Tibial artery (tissue), 4 donors: ENCODE measurements at regions not wholly inside any gene's neighbourhood (a gene's known extent, or its start where the extent isn't known, plus 50 kb on each side); places are given as distances from the start of the nearest gene placed in this dataset.
A peak's percentile ranks its signal among the peaks of the same experiment; 100 is the strongest.

Source experiments
- DNase-seq, 2 donors: peaks; one replicate each; pipeline ENCODE4 v3.0.0-alpha.2; 2019
- H3K27ac ChIP-seq, 2 donors: fragments of 200-600 bp; sonication (generic) in 1 of 2; 1 replicate in 1 of 2; 2 replicates in 1 of 2; pipeline ENCODE4 v1.5.1; 2018 to 2019; ENCODE audit warnings: mild to moderate bottlenecking in 1 of 2
- H3K27me3 ChIP-seq, 2 donors: fragments of 200-600 bp; sonication (generic) in 1 of 2; one replicate each; pipeline versions ENCODE4 v1.5.1 to v1.6.0; 2016 to 2019
- H3K36me3 ChIP-seq, 3 donors: fragments of 200-600 bp; sonication (generic) in 2 of 3; one replicate each; pipeline ENCODE4 v1.5.1; 2016 to 2019; ENCODE audit warnings: mild to moderate bottlenecking in 2 of 3
- H3K4me1 ChIP-seq, 4 donors: fragments of 200-600 bp; sonication (generic) in 2 of 4; 1 replicate in 3 of 4; 2 replicates in 1 of 4; pipeline ENCODE4 v1.5.1; 2016 to 2019
- H3K4me3 ChIP-seq, 2 donors: fragments of 200-600 bp; sonication (generic) in 1 of 2; 1 replicate in 1 of 2; 2 replicates in 1 of 2; pipeline ENCODE4 v1.5.1; 2018 to 2019; ENCODE audit warnings: mild to moderate bottlenecking in 2 of 2
- H3K9me3 ChIP-seq, 3 donors: fragments of 200-600 bp; sonication (generic) in 1 of 3; one replicate each; pipeline ENCODE4 v1.5.1; 2016 to 2019
- CTCF ChIP-seq, 2 experiments: fragments of 200-600 bp in 1 of 2; fragments of 450-650 bp in 1 of 2; IDR thresholded peaks; one replicate each; pipeline ENCODE4 v1.5.1; 2017 to 2019; ENCODE audit warnings: antibody characterized with exemption in 2 of 2, mild to moderate bottlenecking in 1 of 2, moderate library complexity in 1 of 2
- intact Hi-C: fragments of 100-400 bp; cut with DNase I; formaldehyde crosslinking; loops from one replicate; pipeline ENCODE4 v1.15.0; 2023; ENCODE audit warnings: low total_unique reads

DNA sequence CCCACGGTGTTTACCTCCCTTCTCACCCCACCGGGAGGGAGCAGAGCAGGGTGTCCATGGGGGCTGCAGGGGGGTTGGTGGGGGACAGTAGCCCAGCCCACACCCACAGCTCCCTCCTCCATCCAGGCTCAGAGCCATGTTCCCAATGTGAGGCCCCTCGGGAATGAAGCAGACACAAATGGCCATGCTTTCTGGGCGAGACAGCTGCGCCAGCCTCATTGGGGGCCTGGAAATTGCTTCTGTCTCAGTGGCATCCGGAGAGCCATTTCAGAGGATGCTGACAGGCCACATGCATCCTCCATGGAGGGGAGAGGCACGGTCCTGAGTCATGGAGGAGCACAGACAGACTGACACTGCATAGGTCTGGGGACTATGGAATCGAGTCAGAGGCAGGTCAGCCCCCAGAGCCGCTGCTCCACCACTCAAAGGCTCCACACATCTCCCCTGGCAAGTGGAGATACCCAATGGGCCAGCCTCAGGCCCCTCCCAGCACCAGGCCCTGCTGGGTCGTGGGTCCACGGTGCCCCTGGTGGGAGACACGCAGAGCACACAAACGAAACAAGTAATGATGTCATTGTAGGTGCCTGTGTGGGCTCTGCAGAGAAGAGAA lies 59.6 kb upstream of the ENPP7 start:
- peaks cover 0 to 22% (median 15%) of the 10 kb centered on the region in 3 donors for H3K9me3 ChIP-seq
- peaks cover 0 to 91% of the 10 kb centered on the region in 2 donors for H3K27me3 ChIP-seq
- no peaks in the 10 kb centered on the region for H3K36me3 ChIP-seq
- H3K27ac ChIP-seq = no peak overlapping the region
- intact Hi-C loops = no loop called here
- no peak for TF ChIP-seq CTCF (IDR thresholded peaks at IDR 0.05)
- no peak for DNase-seq
- no peak overlapping the region for H3K4me3 ChIP-seq
- H3K4me1 ChIP-seq = no peaks in the 10 kb centered on the region

- no peaks in the 10 kb centered on the region for H3K36me3 ChIP-seq
- intact Hi-C loops = no loop called here
- H3K27ac ChIP-seq = no peak overlapping the region
- peaks cover 0 to 22% (median 15%) of the 10 kb centered on the region in 3 donors for H3K9me3 ChIP-seq
- peaks cover 0 to 5% (median 2%) of the 10 kb centered on the region in 4 donors for H3K4me1 ChIP-seq
- H3K27me3 ChIP-seq = peaks cover 0 to 91% of the 10 kb centered on the region in 2 donors
- H3K4me3 ChIP-seq = no peak overlapping the region
- DNase-seq = no peak
- no peak for TF ChIP-seq CTCF (IDR thresholded peaks at IDR 0.05)
Measured at GRCh38 chr17:79670537-79671084, 59.8 kb upstream of the RBFOX3 start.

DNA sequence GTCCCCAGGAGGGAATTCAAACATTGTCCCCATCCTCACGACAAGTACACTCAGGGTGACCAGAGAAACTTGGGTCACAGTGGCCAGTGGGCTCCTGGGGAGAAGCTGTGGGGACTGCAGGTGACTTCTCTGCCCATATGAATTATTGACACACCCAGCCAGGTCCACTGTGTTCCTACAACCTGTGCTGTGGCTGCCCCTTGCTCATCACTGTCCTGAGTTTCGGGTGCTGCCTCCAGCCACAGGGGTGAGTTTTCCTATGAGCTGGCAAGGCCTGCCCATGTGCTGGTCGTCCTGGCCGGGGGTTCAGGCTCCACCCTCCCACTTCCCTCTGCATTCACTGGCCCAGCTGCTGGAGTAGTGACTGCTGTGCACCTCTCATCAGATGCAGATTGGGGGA lies 59.0 kb upstream of the RBFOX3 start:
- no peak for DNase-seq
- Histone ChIP-seq H3K4me3 (no peak overlapping the region), H3K4me1 (peaks cover 0 to 11% (median 5%) of the 10 kb centered on the region in 4 donors), H3K27me3 (peaks cover 0 to 92% of the 10 kb centered on the region in 2 donors), H3K9me3 (peaks cover 0 to 18% (median 15%) of the 10 kb centered on the region in 3 donors), H3K36me3 (no peaks in the 10 kb centered on the region), H3K27ac (no peak overlapping the region)
- intact Hi-C loops = no loop called here
- TF ChIP-seq CTCF (IDR thresholded peaks at IDR 0.05) = no peak

- intact Hi-C loops = no loop called here
- DNase-seq = peak in 1 of 2 donors; percentile 31
- no peak for TF ChIP-seq CTCF (IDR thresholded peaks at IDR 0.05)
- Histone ChIP-seq H3K9me3 (peaks cover 0 to 7% (median 6%) of the 10 kb centered on the region in 3 donors), H3K4me1 (peaks cover 0 to 11% (median 5%) of the 10 kb centered on the region in 4 donors), H3K27me3 (peaks cover 0 to 89% of the 10 kb centered on the region in 2 donors), H3K36me3 (no peaks in the 10 kb centered on the region), H3K4me3 (no peak overlapping the region), H3K27ac (no peak overlapping the region)
Measured at GRCh38 chr17:79668344-79669250, 57.7 kb upstream of the RBFOX3 start.

- H3K36me3 ChIP-seq = no peaks in the 10 kb centered on the region
- peaks cover 0 to 2% (median 0%) of the 10 kb centered on the region in 3 donors for H3K9me3 ChIP-seq
- peaks cover 0 to 11% (median 5%) of the 10 kb centered on the region in 4 donors for H3K4me1 ChIP-seq
- H3K27ac ChIP-seq = no peak overlapping the region
- peak in 1 of 2 donors; percentile 37 for DNase-seq
- no peak for TF ChIP-seq CTCF (IDR thresholded peaks at IDR 0.05)
- no peak overlapping the region for H3K4me3 ChIP-seq
- H3K27me3 ChIP-seq = peaks cover 0 to 87% of the 10 kb centered on the region in 2 donors
- intact Hi-C loops = no loop called here
Measured at GRCh38 chr17:79667746-79668145, 56.9 kb upstream of the RBFOX3 start.
